GM12878 (cell line): ENCODE measurements at regions not wholly inside any gene's neighbourhood (a gene's known extent, or its start where the extent isn't known, plus 50 kb on each side); places are given as distances from the start of the nearest gene placed in this dataset.

Experiments used
- CBX3 ChIP-seq: fragments of 200-600 bp; sonication (generic); IDR thresholded peaks from 2 replicates; pipeline ENCODE4 v1.6.1; 2016; ENCODE audit warnings: low read depth, borderline replicate concordance
- CEBPB ChIP-seq, 2 experiments: fragments of 150-350 bp in 1 of 2; IDR thresholded peaks; 2 replicates each; pipeline ENCODE4 v1.6.1; 2012 to 2014; ENCODE audit warnings: low read depth in 2 of 2, low read length in 2 of 2, borderline replicate concordance in 1 of 2, inconsistent platforms in 1 of 2
- EZH2 ChIP-seq: IDR thresholded peaks from 2 replicates; pipeline ENCODE4 v1.6.1; 2012; ENCODE audit warnings: low read depth, mild to moderate bottlenecking, control low read depth, inconsistent platforms, low read length, borderline replicate concordance; ENCODE audit not compliant: control insufficient read depth
- HDAC2 ChIP-seq: fragments of 200-600 bp; sonication (generic); IDR thresholded peaks from 2 replicates; pipeline ENCODE4 v1.6.1; 2017
- NFYB ChIP-seq: IDR thresholded peaks from 2 replicates; pipeline ENCODE4 v1.6.1; 2011; ENCODE audit warnings: low read depth, mild to moderate bottlenecking, low read length, improper control_type of control experiment, moderate library complexity; ENCODE audit not compliant: insufficient read depth
- POLR2AphosphoS5 ChIP-seq: IDR thresholded peaks from 2 replicates; pipeline ENCODE4 v1.6.1; 2011; ENCODE audit warnings: mild to moderate bottlenecking, low read length, inconsistent platforms
- SREBF2 ChIP-seq: IDR thresholded peaks from 2 replicates; pipeline ENCODE4 v1.6.1; 2012; ENCODE audit warnings: mild to moderate bottlenecking, low read length
- TF ChIP-seq, protein P1 (sequence below), 3 experiments: IDR thresholded peaks in 2 of 3; conservative IDR thresholded peaks in 1 of 3; 2 replicates each; pipeline ENCODE4 v1.5.1; 2011; ENCODE audit warnings: low read depth in 3 of 3, low read length in 3 of 3, mild to moderate bottlenecking in 3 of 3, control low read depth in 2 of 3, moderate library complexity in 2 of 3, inconsistent platforms in 1 of 3, mixed read lengths in 1 of 3; ENCODE audit not compliant: control insufficient read depth in 2 of 3, insufficient read depth in 1 of 3; ENCODE audit errors: extremely low read depth in 1 of 3
- TF ChIP-seq, protein P2 (sequence below): IDR thresholded peaks from 2 replicates; pipeline ENCODE4 v1.6.1; 2012; ENCODE audit warnings: low read depth, low read length, improper control_type of control experiment

DNA sequence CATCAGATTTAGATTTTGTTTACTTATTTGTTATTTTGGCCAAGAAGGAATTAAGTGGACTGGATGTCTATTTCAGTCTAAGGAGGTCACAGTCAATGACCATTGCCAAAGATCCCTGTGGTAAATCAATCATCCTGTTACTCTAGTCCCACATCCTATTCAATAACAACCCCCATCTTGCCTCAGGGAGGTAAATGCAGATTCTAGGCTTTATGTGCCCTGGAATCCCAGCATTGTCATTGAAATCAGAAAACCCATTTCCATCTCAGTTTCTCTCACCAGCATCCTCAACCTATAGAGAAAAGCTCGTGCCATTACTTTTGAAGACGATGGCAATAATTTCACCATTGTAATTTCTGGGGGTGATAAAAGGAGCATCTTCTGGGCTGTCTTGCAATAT is 71.8 kb downstream of the SKA1 start:
- TF ChIP-seq, protein P1, sequence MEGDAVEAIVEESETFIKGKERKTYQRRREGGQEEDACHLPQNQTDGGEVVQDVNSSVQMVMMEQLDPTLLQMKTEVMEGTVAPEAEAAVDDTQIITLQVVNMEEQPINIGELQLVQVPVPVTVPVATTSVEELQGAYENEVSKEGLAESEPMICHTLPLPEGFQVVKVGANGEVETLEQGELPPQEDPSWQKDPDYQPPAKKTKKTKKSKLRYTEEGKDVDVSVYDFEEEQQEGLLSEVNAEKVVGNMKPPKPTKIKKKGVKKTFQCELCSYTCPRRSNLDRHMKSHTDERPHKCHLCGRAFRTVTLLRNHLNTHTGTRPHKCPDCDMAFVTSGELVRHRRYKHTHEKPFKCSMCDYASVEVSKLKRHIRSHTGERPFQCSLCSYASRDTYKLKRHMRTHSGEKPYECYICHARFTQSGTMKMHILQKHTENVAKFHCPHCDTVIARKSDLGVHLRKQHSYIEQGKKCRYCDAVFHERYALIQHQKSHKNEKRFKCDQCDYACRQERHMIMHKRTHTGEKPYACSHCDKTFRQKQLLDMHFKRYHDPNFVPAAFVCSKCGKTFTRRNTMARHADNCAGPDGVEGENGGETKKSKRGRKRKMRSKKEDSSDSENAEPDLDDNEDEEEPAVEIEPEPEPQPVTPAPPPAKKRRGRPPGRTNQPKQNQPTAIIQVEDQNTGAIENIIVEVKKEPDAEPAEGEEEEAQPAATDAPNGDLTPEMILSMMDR (IDR thresholded peaks at IDR 0.05 in 2 of 3, conservative IDR thresholded peaks at IDR 0.05 in 1 of 3; ENCODE audit: control insufficient read depth in 2 of 3, extremely low read depth in 1 of 3, insufficient read depth in 1 of 3, low read depth in 3 of 3, low read length in 3 of 3), result no peak
- TF ChIP-seq, protein P2, sequence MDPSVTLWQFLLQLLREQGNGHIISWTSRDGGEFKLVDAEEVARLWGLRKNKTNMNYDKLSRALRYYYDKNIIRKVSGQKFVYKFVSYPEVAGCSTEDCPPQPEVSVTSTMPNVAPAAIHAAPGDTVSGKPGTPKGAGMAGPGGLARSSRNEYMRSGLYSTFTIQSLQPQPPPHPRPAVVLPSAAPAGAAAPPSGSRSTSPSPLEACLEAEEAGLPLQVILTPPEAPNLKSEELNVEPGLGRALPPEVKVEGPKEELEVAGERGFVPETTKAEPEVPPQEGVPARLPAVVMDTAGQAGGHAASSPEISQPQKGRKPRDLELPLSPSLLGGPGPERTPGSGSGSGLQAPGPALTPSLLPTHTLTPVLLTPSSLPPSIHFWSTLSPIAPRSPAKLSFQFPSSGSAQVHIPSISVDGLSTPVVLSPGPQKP, result no peak
- TF ChIP-seq EZH2 (no peak), SREBF2 (no peak), CBX3 (no peak), HDAC2 (no peak), POLR2AphosphoS5 (no peak), NFYB (no peak), CEBPB (IDR thresholded peaks at IDR 0.05; ENCODE audit: borderline replicate concordance in 1 of 2, low read depth in 2 of 2, low read length in 2 of 2) (no peak)
